T-helper 2 cell treated with Interferon-gamma antibody and Interleukin-4, amounts not matched to agents 100 ng/mL and 5 ng/mL, for 36 hours (primary cell): ENCODE measurements at regions not wholly inside any gene's neighbourhood (a gene's known extent, or its start where the extent isn't known, plus 50 kb on each side); places are given as distances from the start of the nearest gene placed in this dataset.
"Not testable (repeated sequence)": the region's sequence is repeated elsewhere in the genome, so short reads cannot be mapped to it uniquely, and the experiment has no call there.

Experiments used
- intact Hi-C: fragments of 100-400 bp; cut with micrococcal nuclease; formaldehyde crosslinking; loops from one replicate; pipeline ENCODE4 v1.15.1; 2023

DNA sequence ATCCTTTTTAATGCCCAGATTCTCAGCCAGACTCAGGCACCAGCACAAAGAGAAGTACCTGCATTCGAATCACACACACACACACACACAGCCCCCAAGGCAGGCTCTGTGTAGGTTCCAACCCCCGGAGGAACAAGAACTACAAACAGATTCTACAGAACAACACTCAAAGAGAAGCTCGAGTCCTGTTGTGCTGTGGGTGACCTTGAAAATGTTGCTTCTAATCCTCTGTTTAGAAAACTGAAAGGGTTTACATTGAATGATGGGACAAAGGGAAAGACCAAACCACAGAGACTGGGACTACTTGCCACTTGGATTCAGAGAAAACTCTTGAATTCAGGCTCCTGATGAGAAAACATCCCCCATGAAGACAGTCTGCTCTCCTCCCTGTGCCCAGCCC, 568.8 kb upstream of the C16orf82 start:
- intact Hi-C loops: no loop called here

DNA sequence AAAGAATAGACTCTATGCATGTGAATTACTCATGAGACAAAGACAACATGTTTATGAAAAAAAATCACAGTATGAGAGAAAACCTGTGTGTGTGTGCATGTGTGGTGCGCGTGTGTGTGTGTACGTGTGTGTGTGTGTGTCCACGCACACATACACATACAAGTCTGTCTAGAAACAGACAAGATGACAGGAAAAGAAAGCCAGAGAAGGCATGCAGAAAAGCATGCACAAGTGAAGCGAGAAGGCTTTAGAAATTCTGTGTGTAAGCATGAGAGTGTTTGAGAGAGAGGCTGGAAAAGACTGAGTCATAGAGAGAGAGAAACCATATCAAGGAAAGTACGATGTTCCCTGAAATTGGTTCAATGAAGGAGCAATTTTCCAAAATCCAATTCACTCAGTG, 566.4 kb upstream of the C16orf82 start:
- intact Hi-C loops: no loop called here

GRCh38 chr16:26505496-26505895, 561.2 kb upstream of the C16orf82 start:
- intact Hi-C loops: no loop called here

- intact Hi-C loops: not testable (repeated sequence)
These were observed 557.8 kb upstream of the C16orf82 start for GRCh38 chr16:26508946-26509345.

DNA sequence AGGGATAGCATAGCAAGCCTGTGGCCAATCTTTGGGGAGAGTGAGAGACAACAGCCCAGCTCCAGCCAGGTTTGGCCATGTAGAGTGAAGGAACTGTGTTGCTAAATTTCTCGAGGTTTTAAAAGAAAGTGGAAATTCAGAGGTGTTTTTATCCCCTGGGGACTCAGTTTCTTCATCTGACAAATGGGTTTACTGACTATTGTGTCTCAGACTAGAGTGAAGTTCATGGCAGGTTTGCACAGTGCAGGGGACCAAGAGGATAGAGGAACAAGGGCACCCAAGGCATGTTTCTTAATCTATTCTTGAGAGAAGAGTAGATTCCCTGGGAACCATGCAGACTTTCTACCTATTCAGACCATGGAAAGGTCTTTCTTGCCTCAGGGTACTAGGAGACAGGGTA, 555.8 kb upstream of the C16orf82 start:
- intact Hi-C loops: no loop called here

DNA sequence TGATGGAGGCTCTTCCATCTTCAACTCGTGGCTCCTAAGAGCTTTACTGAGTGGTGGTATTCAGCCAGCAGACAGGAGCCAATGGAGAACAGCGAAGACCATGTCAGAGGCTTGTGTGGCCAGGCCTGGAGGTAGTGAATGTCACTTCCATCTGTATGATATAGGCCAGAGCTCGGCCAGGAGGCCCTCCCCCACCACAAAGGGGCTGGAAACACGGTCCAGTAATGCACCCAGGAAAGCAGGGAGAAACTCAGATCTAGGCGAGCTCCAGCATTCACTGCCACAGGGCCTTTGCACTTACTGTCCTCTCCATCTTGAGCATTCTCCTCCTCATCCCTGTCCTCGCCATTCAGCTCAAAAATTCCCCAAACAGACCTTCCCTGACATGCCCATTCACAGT, 555.3 kb upstream of the C16orf82 start:
- intact Hi-C loops: no loop called here

- intact Hi-C loops: no loop called here
These were observed 545.1 kb upstream of the C16orf82 start for GRCh38 chr16:26521626-26522025.

- intact Hi-C loops: no loop called here
These were observed 542.4 kb upstream of the C16orf82 start for GRCh38 chr16:26524281-26524680.

DNA sequence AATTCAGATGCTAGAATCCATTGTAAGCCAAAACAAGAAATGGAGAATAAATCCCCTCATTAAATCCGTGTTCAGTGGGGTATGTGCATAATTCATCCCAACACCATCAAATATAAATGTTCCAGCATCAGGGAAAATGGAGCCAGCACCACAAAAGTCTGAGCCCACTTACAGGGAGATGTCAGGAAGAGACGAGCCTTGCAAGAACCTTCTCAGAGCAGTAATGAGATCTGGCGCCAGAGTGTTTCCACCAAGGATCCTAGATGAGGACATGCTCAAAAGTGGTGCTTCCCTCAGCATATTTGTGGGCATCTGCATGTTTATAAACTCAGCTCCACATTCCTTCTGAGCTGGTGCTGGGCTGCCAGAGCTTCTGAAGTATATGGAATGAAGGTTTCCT, 541.9 kb upstream of the C16orf82 start:
- intact Hi-C loops: no loop called here

GRCh38 chr16:26525856-26526255, 540.9 kb upstream of the C16orf82 start:
- intact Hi-C loops: no loop called here

GRCh38 chr16:26526633-26527032, 540.1 kb upstream of the C16orf82 start:
- intact Hi-C loops: no loop called here

DNA sequence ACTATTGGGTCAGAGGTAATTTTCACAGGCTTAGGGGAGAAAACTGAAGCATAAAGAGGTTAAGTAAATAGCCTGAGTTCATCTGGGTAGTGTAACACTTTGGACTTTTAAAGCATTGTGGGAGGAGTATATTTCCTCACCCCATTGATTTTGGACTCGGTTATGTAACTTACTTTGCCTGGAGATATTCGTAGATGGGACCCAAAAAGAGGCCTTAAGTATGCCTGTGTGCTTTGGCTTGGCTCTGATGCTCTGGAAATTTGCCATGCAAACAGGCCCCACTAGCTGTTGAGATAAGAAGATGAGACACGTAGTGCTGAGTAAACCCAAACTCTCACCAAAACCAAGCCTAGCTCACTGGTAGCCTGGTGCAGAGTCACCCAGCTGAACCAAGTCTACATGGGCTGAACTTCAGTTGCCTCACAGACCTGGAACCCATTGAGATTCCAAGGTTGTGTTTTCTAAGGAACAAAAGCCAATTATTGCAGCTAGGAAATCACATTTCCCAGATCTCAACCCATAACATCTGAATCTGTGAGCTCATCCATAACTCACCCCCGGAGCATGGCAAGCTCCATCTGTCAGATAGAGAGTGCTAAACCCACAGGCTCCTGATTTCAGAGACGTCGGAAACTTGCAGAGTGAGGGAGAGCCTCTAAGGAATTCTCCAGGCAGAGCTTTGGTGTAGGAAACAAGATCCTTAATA, 536.0 kb upstream of the C16orf82 start:
- intact Hi-C loops: no loop called here

DNA sequence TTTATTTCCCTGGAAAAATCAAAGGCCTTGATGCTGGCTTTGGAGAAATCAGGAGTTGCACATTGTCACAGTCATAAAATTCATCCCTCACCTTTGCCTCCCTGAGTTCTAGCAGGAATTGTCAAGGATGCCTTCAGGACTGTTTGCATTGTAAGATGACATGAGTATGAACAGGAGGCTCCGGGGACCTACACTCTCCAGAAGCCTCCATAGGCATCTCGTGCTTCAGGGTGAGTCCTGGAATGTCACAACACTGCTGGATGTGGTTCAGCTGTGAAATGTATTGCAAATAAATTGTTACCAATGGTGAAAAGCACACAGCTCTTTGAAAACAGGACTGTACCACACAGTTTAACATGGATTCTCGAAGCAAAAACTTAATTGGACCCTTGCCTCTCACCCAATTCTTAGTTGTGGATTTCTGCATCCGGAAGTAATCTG, 535.4 kb upstream of the C16orf82 start:
- intact Hi-C loops: no loop called here

DNA sequence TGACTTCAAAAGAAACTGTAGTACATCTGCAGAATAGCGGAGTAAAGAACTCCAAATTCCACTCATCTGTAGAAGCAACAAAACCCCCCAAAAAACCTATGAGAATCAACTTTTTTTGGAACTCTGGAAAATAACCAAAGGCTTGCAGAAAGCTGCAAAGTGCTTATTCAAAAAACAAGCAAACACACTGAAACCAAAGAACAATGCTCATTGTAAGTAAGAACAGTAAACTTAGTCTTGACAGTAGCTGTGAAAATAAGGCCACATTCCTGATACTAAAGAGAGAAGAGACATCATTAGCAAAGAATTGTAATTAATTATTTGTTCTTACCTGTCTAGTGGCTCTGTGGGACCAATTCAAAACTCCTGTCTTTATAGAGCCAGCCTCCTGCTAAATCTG, 534.3 kb upstream of the C16orf82 start:
- intact Hi-C loops: no loop called here

GRCh38 chr16:26542198-26542597, 524.5 kb upstream of the C16orf82 start:
- intact Hi-C loops: no loop called here

- intact Hi-C loops: no loop called here
These were observed 520.2 kb upstream of the C16orf82 start for GRCh38 chr16:26546573-26546972.

DNA sequence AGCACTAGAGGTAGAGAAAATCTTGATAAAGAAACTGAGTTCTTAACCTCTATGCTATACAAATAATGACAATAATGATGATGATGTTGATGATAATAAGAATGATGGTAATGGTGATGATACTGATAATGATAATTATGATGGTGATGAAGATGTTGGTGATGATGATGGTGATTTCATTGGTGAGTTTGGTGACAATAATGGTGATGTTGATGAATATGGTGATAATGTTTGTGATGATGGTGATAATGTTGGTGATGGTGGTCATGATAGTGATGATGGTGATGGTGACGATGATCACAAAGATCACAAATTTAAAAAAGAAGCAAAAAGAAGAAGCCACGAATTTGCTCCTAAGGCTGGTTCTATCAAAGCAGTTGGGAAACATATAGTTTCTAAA, 519.0 kb upstream of the C16orf82 start:
- intact Hi-C loops: no loop called here

- intact Hi-C loops: no loop called here
These were observed 516.6 kb upstream of the C16orf82 start for GRCh38 chr16:26550111-26550610.

GRCh38 chr16:26554030-26554429, 512.7 kb upstream of the C16orf82 start:
- intact Hi-C loops: no loop called here

GRCh38 chr16:26561303-26561702, 505.4 kb upstream of the C16orf82 start:
- intact Hi-C loops: no loop called here

- intact Hi-C loops: no loop called here
These were observed 503.7 kb upstream of the C16orf82 start for GRCh38 chr16:26563018-26563417.

- intact Hi-C loops: no loop called here
These were observed 499.4 kb upstream of the C16orf82 start for GRCh38 chr16:26567356-26567755.

GRCh38 chr16:26569793-26570192, 496.9 kb upstream of the C16orf82 start:
- intact Hi-C loops: no loop called here

- intact Hi-C loops: no loop called here
These were observed 488.0 kb upstream of the C16orf82 start for GRCh38 chr16:26578748-26579147.
